Choroid plexus epithelial cell (primary cell): ENCODE measurements at regions not wholly inside any gene's neighbourhood (a gene's known extent, or its start where the extent isn't known, plus 50 kb on each side); places are given as distances from the start of the nearest gene placed in this dataset.

ENCODE experiments used
- DNase-seq: peaks from one replicate; pipeline ENCODE4 v3.0.0-alpha.2; 2010; ENCODE audit warnings: low read depth
- H3K4me3 ChIP-seq: 2 replicates; pipeline ENCODE4 v1.5.1; 2011; ENCODE audit warnings: low read depth, mild to moderate bottlenecking, control low read depth, low read length, moderate library complexity
- CTCF ChIP-seq: conservative IDR thresholded peaks from 2 replicates; pipeline ENCODE4 v1.5.1; 2011; ENCODE audit warnings: low read depth, mild to moderate bottlenecking, control low read depth, inconsistent platforms, low read length, moderate library complexity

GRCh38 chr2:67846370-67847070 lies 216.3 kb downstream of the C1D start:
- H3K4me3 ChIP-seq, result no peak overlapping the region
- peak; percentile 85 for TF ChIP-seq CTCF
- peak; percentile 99 for DNase-seq

GRCh38 chr2:67848551-67849285 lies 214.1 kb downstream of the C1D start:
- TF ChIP-seq CTCF, result no peak
- H3K4me3 ChIP-seq, result no peak overlapping the region
- no peak for DNase-seq

- no peak overlapping the region for H3K4me3 ChIP-seq
- no peak for TF ChIP-seq CTCF
- DNase-seq, result no peak
Observed at GRCh38 chr2:67851016-67851415, 211.8 kb downstream of the C1D start.

GRCh38 chr2:67851956-67852824 lies 210.6 kb downstream of the C1D start:
- no peak overlapping the region for H3K4me3 ChIP-seq
- TF ChIP-seq CTCF, result no peak
- no peak for DNase-seq

GRCh38 chr2:67854103-67854743 lies 208.6 kb downstream of the C1D start:
- H3K4me3 ChIP-seq, result no peak overlapping the region
- TF ChIP-seq CTCF, result no peak
- DNase-seq, result no peak

- no peak overlapping the region for H3K4me3 ChIP-seq
- peak; percentile 2 for TF ChIP-seq CTCF
- no peak for DNase-seq
Observed at GRCh38 chr2:67854798-67855197, 208.0 kb downstream of the C1D start.
